Neural crest cell (in vitro differentiated cells): ENCODE measurements at regions not wholly inside any gene's neighbourhood (a gene's known extent, or its start where the extent isn't known, plus 50 kb on each side); places are given as distances from the start of the nearest gene placed in this dataset.

ENCODE experiments used
- DNase-seq: peaks from one replicate; pipeline ENCODE4 v3.0.0; 2021; ENCODE audit warnings: low read depth, mixed read lengths, low spot score
- H3K27ac Mint-ChIP-seq: one replicate; pipeline ENCODE4 v1.8.0; 2021; ENCODE audit warnings: mild to moderate bottlenecking, mixed read lengths; ENCODE audit not compliant: unreplicated experiment
- H3K27me3 Mint-ChIP-seq: 2 replicates; pipeline ENCODE4 v1.8.0; 2021; ENCODE audit warnings: low read depth, mild to moderate bottlenecking, mixed read lengths
- H3K36me3 Mint-ChIP-seq: 2 replicates; pipeline ENCODE4 v1.8.0; 2021; ENCODE audit warnings: low read depth, mild to moderate bottlenecking, mixed read lengths
- H3K4me1 Mint-ChIP-seq: 2 replicates; pipeline ENCODE4 v1.8.0; 2021; ENCODE audit warnings: mixed read lengths
- H3K4me3 Mint-ChIP-seq: one replicate; pipeline ENCODE4 v1.8.0; 2021; ENCODE audit warnings: mild to moderate bottlenecking, mixed read lengths
- H3K9me3 Mint-ChIP-seq: 2 replicates; pipeline ENCODE4 v1.8.0; 2021; ENCODE audit warnings: mixed read lengths
- TF ChIP-seq, protein P1 (sequence below): fragments of 200-600 bp; sonication (generic); conservative IDR thresholded peaks from 2 replicates; pipeline ENCODE4 v1.5.0; 2021; ENCODE audit warnings: antibody characterized with exemption, mild to moderate bottlenecking

DNA sequence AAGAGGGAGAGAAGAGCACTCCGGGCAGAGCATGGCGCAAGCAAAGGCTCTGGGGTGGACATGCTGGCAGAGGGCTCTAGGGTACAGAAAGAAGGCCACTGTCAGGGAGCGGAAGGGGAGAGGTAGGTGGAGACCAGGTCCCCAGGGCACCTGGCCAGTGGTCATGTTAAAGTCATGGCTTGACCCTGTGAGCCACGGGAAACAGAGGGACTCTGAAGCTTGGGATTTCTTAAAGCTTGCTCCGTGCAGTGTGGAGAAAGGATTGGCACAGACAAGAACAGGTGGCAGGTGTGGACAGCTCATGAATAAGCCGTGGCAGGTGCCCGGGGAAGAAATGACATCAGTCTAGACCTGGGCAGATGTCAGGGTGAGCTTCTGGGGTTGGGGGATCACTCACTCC is 413.8 kb downstream of the BCL11B start:
- no peaks in the 10 kb centered on the region for H3K36me3 Mint-ChIP-seq
- TF ChIP-seq, protein P1, sequence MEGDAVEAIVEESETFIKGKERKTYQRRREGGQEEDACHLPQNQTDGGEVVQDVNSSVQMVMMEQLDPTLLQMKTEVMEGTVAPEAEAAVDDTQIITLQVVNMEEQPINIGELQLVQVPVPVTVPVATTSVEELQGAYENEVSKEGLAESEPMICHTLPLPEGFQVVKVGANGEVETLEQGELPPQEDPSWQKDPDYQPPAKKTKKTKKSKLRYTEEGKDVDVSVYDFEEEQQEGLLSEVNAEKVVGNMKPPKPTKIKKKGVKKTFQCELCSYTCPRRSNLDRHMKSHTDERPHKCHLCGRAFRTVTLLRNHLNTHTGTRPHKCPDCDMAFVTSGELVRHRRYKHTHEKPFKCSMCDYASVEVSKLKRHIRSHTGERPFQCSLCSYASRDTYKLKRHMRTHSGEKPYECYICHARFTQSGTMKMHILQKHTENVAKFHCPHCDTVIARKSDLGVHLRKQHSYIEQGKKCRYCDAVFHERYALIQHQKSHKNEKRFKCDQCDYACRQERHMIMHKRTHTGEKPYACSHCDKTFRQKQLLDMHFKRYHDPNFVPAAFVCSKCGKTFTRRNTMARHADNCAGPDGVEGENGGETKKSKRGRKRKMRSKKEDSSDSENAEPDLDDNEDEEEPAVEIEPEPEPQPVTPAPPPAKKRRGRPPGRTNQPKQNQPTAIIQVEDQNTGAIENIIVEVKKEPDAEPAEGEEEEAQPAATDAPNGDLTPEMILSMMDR: no peak
- H3K4me1 Mint-ChIP-seq: no peaks in the 10 kb centered on the region
- no peak overlapping the region for H3K4me3 Mint-ChIP-seq
- no peaks in the 10 kb centered on the region for H3K9me3 Mint-ChIP-seq
- peak overlapping the region; percentile 16 for H3K27ac Mint-ChIP-seq
- DNase-seq: no peak
- H3K27me3 Mint-ChIP-seq: peaks cover 4% of the 10 kb centered on the region

GRCh38 chr14:98858561-98858960 is 413.4 kb downstream of the BCL11B start:
- DNase-seq: no peak
- Mint-ChIP-seq H3K4me1 (no peaks in the 10 kb centered on the region), H3K4me3 (no peak overlapping the region), H3K27ac (no peak overlapping the region), H3K36me3 (no peaks in the 10 kb centered on the region), H3K9me3 (no peaks in the 10 kb centered on the region), H3K27me3 (peaks cover 4% of the 10 kb centered on the region)
- TF ChIP-seq, protein P1: no peak

GRCh38 chr14:98859301-98859700 is 412.7 kb downstream of the BCL11B start:
- no peaks in the 10 kb centered on the region for H3K4me1 Mint-ChIP-seq
- H3K9me3 Mint-ChIP-seq: no peaks in the 10 kb centered on the region
- TF ChIP-seq, protein P1: no peak
- no peak for DNase-seq
- no peaks in the 10 kb centered on the region for H3K27me3 Mint-ChIP-seq
- no peaks in the 10 kb centered on the region for H3K36me3 Mint-ChIP-seq
- no peak overlapping the region for H3K27ac Mint-ChIP-seq
- H3K4me3 Mint-ChIP-seq: no peak overlapping the region

DNA sequence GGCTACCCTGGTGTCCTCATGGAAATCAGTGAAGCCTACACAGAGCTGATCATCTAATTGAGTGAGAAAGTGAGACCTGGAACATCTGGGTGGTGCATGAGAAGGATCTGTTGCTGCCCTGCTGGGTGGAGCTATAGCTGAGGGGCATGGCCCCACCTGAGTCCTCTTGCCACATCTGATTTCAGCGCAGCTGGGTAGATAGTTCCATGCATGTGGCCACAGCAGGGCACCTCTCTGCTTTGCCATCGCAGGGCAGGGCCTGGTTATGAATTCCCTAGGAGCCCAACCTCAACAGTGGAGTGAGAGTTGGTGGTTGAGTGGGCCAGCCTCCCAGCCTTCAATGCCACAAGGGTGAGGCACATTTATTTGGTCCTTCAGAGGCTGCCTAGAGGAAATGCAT is 407.8 kb downstream of the BCL11B start:
- no peaks in the 10 kb centered on the region for H3K27me3 Mint-ChIP-seq
- H3K4me3 Mint-ChIP-seq: no peak overlapping the region
- DNase-seq: no peak
- no peak overlapping the region for H3K27ac Mint-ChIP-seq
- H3K4me1 Mint-ChIP-seq: peaks cover 2% of the 10 kb centered on the region
- no peaks in the 10 kb centered on the region for H3K9me3 Mint-ChIP-seq
- H3K36me3 Mint-ChIP-seq: no peaks in the 10 kb centered on the region
- TF ChIP-seq, protein P1: no peak

DNA sequence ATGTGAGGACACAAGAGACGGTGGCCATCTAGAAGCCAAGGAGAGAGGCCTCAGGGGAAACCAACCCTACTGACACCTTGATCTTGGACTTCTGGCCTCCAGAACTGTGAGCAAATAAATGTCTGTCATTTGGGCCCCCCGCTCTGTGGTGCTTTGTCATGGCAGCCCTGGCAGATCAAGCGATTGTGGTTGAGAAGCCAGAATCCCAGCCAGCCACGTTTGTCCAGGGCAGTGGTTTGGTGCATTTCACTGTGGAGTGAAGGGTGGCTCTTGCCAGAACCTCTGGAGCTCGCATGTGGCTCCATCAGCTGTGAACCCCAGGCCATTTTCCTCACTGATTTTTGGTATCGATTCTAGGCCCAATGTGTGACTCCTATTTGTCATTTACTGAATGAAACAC is 404.9 kb downstream of the BCL11B start:
- H3K9me3 Mint-ChIP-seq: no peaks in the 10 kb centered on the region
- no peaks in the 10 kb centered on the region for H3K27me3 Mint-ChIP-seq

More for the DNA sequence above, 404.9 kb downstream of the BCL11B start:
- DNase-seq: no peak
- Mint-ChIP-seq H3K36me3 (no peaks in the 10 kb centered on the region), H3K4me3 (no peak overlapping the region), H3K4me1 (peaks cover 5% of the 10 kb centered on the region), H3K27ac (no peak overlapping the region)
- TF ChIP-seq, protein P1: no peak
